ENCODE measurements at regions not wholly inside any gene's neighbourhood (a gene's known extent, or its start where the extent isn't known, plus 50 kb on each side); places are given as distances from the start of the nearest gene placed in this dataset.
"Not testable (repeated sequence)": the region's sequence is repeated elsewhere in the genome, so short reads cannot be mapped to it uniquely, and the experiment has no call there.

GRCh38 chr6:19979059-19979458, 141.9 kb downstream of the ID4 start:
- DNase-seq: no peak

- DNase-seq: no peak
Measured at GRCh38 chr6:19979986-19980385, 142.8 kb downstream of the ID4 start.

- DNase-seq: no peak
Measured at GRCh38 chr6:19983374-19983773, 146.2 kb downstream of the ID4 start.

- DNase-seq: no peak
Measured at GRCh38 chr6:19986691-19987438, 149.7 kb downstream of the ID4 start.

GRCh38 chr6:19988555-19988954, 151.4 kb downstream of the ID4 start:
- no peak for DNase-seq

GRCh38 chr6:19991176-19991575, 154.0 kb downstream of the ID4 start:
- DNase-seq: no peak

GRCh38 chr6:19994909-19995308, 157.7 kb downstream of the ID4 start:
- peak in 1 of 3 experiments; percentile 27 for DNase-seq

GRCh38 chr6:19995575-19996257, 158.5 kb downstream of the ID4 start:
- DNase-seq: peak in 1 of 3 experiments; percentile 62

- DNase-seq: no peak
Measured at GRCh38 chr6:19997104-19997503, 159.9 kb downstream of the ID4 start.

- peak in 1 of 3 experiments; percentile 68 for DNase-seq
Measured at GRCh38 chr6:19998541-19998940, 161.4 kb downstream of the ID4 start.

- peak in 1 of 3 experiments; percentile 18 for DNase-seq
Measured at GRCh38 chr6:19999319-20000191, 162.4 kb downstream of the ID4 start.

GRCh38 chr6:20001286-20001685, 164.1 kb downstream of the ID4 start:
- peak in 2 of 3 experiments; percentile 9 to 16 for DNase-seq

GRCh38 chr6:20006037-20006436, 168.9 kb downstream of the ID4 start:
- no peak for DNase-seq

- DNase-seq: no peak
Measured at GRCh38 chr6:20008131-20008530, 171.0 kb downstream of the ID4 start.

- no peak for DNase-seq
Measured at GRCh38 chr6:20013066-20013861, 176.1 kb downstream of the ID4 start.

- no peak for DNase-seq
Measured at GRCh38 chr6:20014508-20014907, 177.3 kb downstream of the ID4 start.

- no peak for DNase-seq
Measured at GRCh38 chr6:20020526-20020925, 183.4 kb downstream of the ID4 start.

- DNase-seq: peak in 2 of 3 experiments; percentile 50 to 77
Measured at GRCh38 chr6:20021795-20022194, 184.6 kb downstream of the ID4 start.

GRCh38 chr6:20023549-20024315, 186.6 kb downstream of the ID4 start:
- not testable (repeated sequence) for DNase-seq

- DNase-seq: no peak
Measured at GRCh38 chr6:20024316-20024673, 187.1 kb downstream of the ID4 start.

GRCh38 chr6:20024978-20025377, 187.3 kb downstream of the MBOAT1 start:
- no peak for DNase-seq

GRCh38 chr6:20025681-20026080, 186.6 kb downstream of the MBOAT1 start:
- DNase-seq: no peak

Measured in NCI-H1417 (cell line).